B cell (primary cell): ENCODE measurements at regions not wholly inside any gene's neighbourhood (a gene's known extent, or its start where the extent isn't known, plus 50 kb on each side); places are given as distances from the start of the nearest gene placed in this dataset.

ENCODE experiments used
- ATAC-seq: fragments of 200-7000 bp; cut with Tn5 transposase; one replicate; pipeline ENCODE4 v1.10.0; 2021; ENCODE audit warnings: low read depth, mild to moderate bottlenecking, moderate number of reproducible peaks, moderate library complexity
- CTCF ChIA-PET: fragments of 350-600 bp; sonication (Branson Sonifier 250); formaldehyde crosslinking; loops from one replicate; lab custom pipeline; 2021; ENCODE audit warnings: antibody characterized with exemption, inconsistent platforms; lab: Charles Lee
- POLR2A ChIA-PET: fragments of 350-600 bp; sonication (Branson Sonifier 250); formaldehyde crosslinking; loops from one replicate; lab custom pipeline; 2021; ENCODE audit warnings: antibody characterized with exemption; lab: Charles Lee
- DNase-seq: peaks from one replicate; pipeline ENCODE4 v3.0.0; 2013
- H2AFZ ChIP-seq: 2 replicates; pipeline ENCODE4 v1.6.1; 2012; ENCODE audit warnings: mild to moderate bottlenecking, low read depth, low read length; ENCODE audit not compliant: insufficient read depth, poor library complexity, severe bottlenecking
- H3K27ac ChIP-seq, 2 donors: 1 replicate in 1 of 2; 2 replicates in 1 of 2; pipeline ENCODE4 v1.5.1; 2012 to 2013; ENCODE audit warnings: low read length in 2 of 2, mild to moderate bottlenecking in 2 of 2, moderate library complexity in 1 of 2
- H3K27me3 ChIP-seq, 4 experiments: fragments of 200-600 bp in 1 of 4; sonication (generic) in 1 of 4; replicated peaks in 1 of 4; 1 replicate in 2 of 4; 2 replicates in 2 of 4; pipeline versions ENCODE4 v1.6.1 to v1.7.0; 2013 to 2016; ENCODE audit warnings: low read length in 3 of 4, mild to moderate bottlenecking in 2 of 4, mixed read lengths in 1 of 4, moderate library complexity in 1 of 4; ENCODE audit not compliant: insufficient read depth in 4 of 4, control insufficient read depth in 3 of 4; ENCODE audit errors: control extremely low read depth in 1 of 4
- H3K36me3 ChIP-seq, 2 experiments: replicated peaks in 1 of 2; 1 replicate in 1 of 2; 2 replicates in 1 of 2; pipeline versions ENCODE4 v1.6.1 to v1.7.1; 2013; ENCODE audit warnings: low read length in 1 of 2; ENCODE audit not compliant: insufficient read depth in 2 of 2, control insufficient read depth in 1 of 2; ENCODE audit errors: control extremely low read depth in 1 of 2, extremely low read depth in 1 of 2
- H3K4me1 ChIP-seq, 2 donors: fragments of 200-600 bp in 1 of 2; sonication (generic) in 1 of 2; 1 replicate in 1 of 2; 2 replicates in 1 of 2; pipeline versions ENCODE4 v1.5.1 to v1.6.1; 2013 to 2017; ENCODE audit warnings: low read length in 2 of 2; ENCODE audit not compliant: control insufficient read depth in 2 of 2, insufficient read depth in 2 of 2
- H3K4me2 ChIP-seq: replicated peaks from 2 replicates; pipeline ENCODE3; 2012; ENCODE audit warnings: mild to moderate bottlenecking, low read depth, low read length; ENCODE audit not compliant: poor library complexity, severe bottlenecking
- H3K4me3 ChIP-seq, 5 experiments: fragments of 200-600 bp in 1 of 5; sonication (generic) in 1 of 5; 1 replicate in 3 of 5; 2 replicates in 2 of 5; pipeline versions ENCODE4 v1.5.1 to v1.7.0; 2011 to 2016; ENCODE audit warnings: low read length in 4 of 5, mild to moderate bottlenecking in 4 of 5, low read depth in 2 of 5, control low read depth in 1 of 5, moderate library complexity in 1 of 5; ENCODE audit not compliant: insufficient read depth in 1 of 5; ENCODE audit errors: control extremely low read depth in 1 of 5, extremely low read depth in 1 of 5
- H3K79me2 ChIP-seq: fragments of 200-600 bp; sonication (generic); one replicate; pipeline ENCODE4 v1.6.0; 2016; ENCODE audit warnings: low read length; ENCODE audit not compliant: control insufficient read depth, insufficient read depth
- H3K9ac ChIP-seq: fragments of 200-600 bp; sonication (generic); 2 replicates; pipeline ENCODE4 v1.6.1; 2017; ENCODE audit warnings: mild to moderate bottlenecking, low read length, moderate library complexity
- H3K9me3 ChIP-seq, 3 donors: one replicate each; pipeline versions ENCODE4 v1.6.1 to v1.7.1; 2013; ENCODE audit warnings: low read length in 2 of 3; ENCODE audit not compliant: control insufficient read depth in 2 of 3, insufficient read depth in 1 of 3; ENCODE audit errors: control extremely low read depth in 1 of 3
- H4K20me1 ChIP-seq: 2 replicates; pipeline ENCODE4 v1.6.0; 2012; ENCODE audit warnings: mild to moderate bottlenecking, low read length; ENCODE audit not compliant: insufficient read depth, control insufficient read depth, poor library complexity, severe bottlenecking
- H3K27ac Mint-ChIP-seq: one replicate; pipeline ENCODE4 v1.8.0; 2021; ENCODE audit warnings: mixed read lengths
- H3K27me3 Mint-ChIP-seq: one replicate; pipeline ENCODE4 v1.8.0; 2021; ENCODE audit warnings: mixed read lengths
- H3K4me1 Mint-ChIP-seq: one replicate; pipeline ENCODE4 v1.8.0; 2021; ENCODE audit warnings: mixed read lengths
- H3K4me3 Mint-ChIP-seq: one replicate; pipeline ENCODE4 v1.8.0; 2021; ENCODE audit warnings: mixed read lengths
- H3K9me3 Mint-ChIP-seq: one replicate; pipeline ENCODE4 v1.8.0; 2022; ENCODE audit warnings: mixed read lengths; ENCODE audit not compliant: insufficient read depth
- CTCF ChIP-seq: fragments of 200-600 bp; IDR thresholded peaks from one replicate; pipeline ENCODE4 v1.8.0; 2022; ENCODE audit warnings: antibody characterized with exemption, mild to moderate bottlenecking
- EZH2 ChIP-seq: IDR thresholded peaks from 2 replicates; pipeline ENCODE4 v1.6.1; 2012; ENCODE audit warnings: borderline replicate concordance, low read depth, mild to moderate bottlenecking, moderate library complexity, low read length; ENCODE audit not compliant: insufficient read depth, poor library complexity, severe bottlenecking
- WGBS: methylation state at CpG from one replicate; pipeline ENCODE4 v1.1.5; 2013; ENCODE audit warnings: missing lambda C conversion rate; ENCODE audit not compliant: insufficient coverage; 5-methylcytosine and 5-hydroxymethylcytosine counted together
- intact Hi-C: fragments of 100-400 bp; cut with micrococcal nuclease; formaldehyde crosslinking; loops from one replicate; pipeline ENCODE4 v1.10.0; 2022

GRCh38 chr2:48146552-48146951 is 167.9 kb upstream of the FOXN2 start:
- H3K27ac Mint-ChIP-seq: no peak overlapping the region
- ATAC-seq (no peak), DNase-seq (no peak)
- Histone ChIP-seq H3K27ac (no peak overlapping the region), H3K9me3 (no peaks in the 10 kb centered on the region), H3K79me2 (no peaks in the 10 kb centered on the region), H2AFZ (no peak overlapping the region), H3K4me1 (no peaks in the 10 kb centered on the region), H3K9ac (no peak overlapping the region), H3K36me3 (no peaks in the 10 kb centered on the region), H4K20me1 (no peaks in the 10 kb centered on the region), H3K27me3 (no peaks in the 10 kb centered on the region), H3K4me2 (no peak overlapping the region), H3K4me3 (no peak overlapping the region)
- ChIA-PET POLR2A (no interaction called here), CTCF (no interaction called here)
- H3K27me3 Mint-ChIP-seq: peaks cover 4% of the 10 kb centered on the region
- H3K4me1 Mint-ChIP-seq: peaks cover 4% of the 10 kb centered on the region
- TF ChIP-seq CTCF: no peak
- TF ChIP-seq EZH2: no peak
- 100% methylated on average over 1 of the region's 6 CpGs for WGBS
- no peaks in the 10 kb centered on the region for H3K9me3 Mint-ChIP-seq
- intact Hi-C loops: no loop called here
- H3K4me3 Mint-ChIP-seq: no peak overlapping the region

- no peak for DNase-seq
- Histone ChIP-seq H3K27me3 (no peaks in the 10 kb centered on the region), H3K36me3 (no peaks in the 10 kb centered on the region), H2AFZ (no peak overlapping the region), H3K4me1 (no peaks in the 10 kb centered on the region), H4K20me1 (no peaks in the 10 kb centered on the region), H3K9me3 (no peaks in the 10 kb centered on the region), H3K79me2 (no peaks in the 10 kb centered on the region), H3K9ac (no peak overlapping the region), H3K4me2 (no peak overlapping the region), H3K27ac (no peak overlapping the region), H3K4me3 (no peak overlapping the region)
- H3K27ac Mint-ChIP-seq: no peak overlapping the region
- peaks cover 4% of the 10 kb centered on the region for H3K4me1 Mint-ChIP-seq
- ChIA-PET POLR2A (no interaction called here), CTCF (no interaction called here)
- TF ChIP-seq CTCF (no peak), EZH2 (no peak)
- H3K9me3 Mint-ChIP-seq: no peaks in the 10 kb centered on the region
- no peak overlapping the region for H3K4me3 Mint-ChIP-seq
- no peak for ATAC-seq
- peaks cover 4% of the 10 kb centered on the region for H3K27me3 Mint-ChIP-seq
- intact Hi-C loops: no loop called here
Measured at GRCh38 chr2:48147719-48148118, 166.8 kb upstream of the FOXN2 start.
